HFF-Myc (cell line): ENCODE measurements at regions not wholly inside any gene's neighbourhood (a gene's known extent, or its start where the extent isn't known, plus 50 kb on each side); places are given as distances from the start of the nearest gene placed in this dataset.

Experiments
- DNase-seq: peaks from one replicate; pipeline ENCODE4 v3.0.0-alpha.2; 2011; ENCODE audit warnings: low read depth; ENCODE audit errors: extremely low read depth
- H3K4me3 ChIP-seq: replicated peaks from 2 replicates; pipeline ENCODE4 v1.5.1; 2011; ENCODE audit warnings: low read depth, mild to moderate bottlenecking, control low read depth, low read length
- TF ChIP-seq, protein P1 (sequence below): IDR thresholded peaks from 2 replicates; pipeline ENCODE4 v1.5.1; 2012; ENCODE audit warnings: mild to moderate bottlenecking, low read depth, low read length, control low read depth; ENCODE audit errors: missing control alignments

DNA sequence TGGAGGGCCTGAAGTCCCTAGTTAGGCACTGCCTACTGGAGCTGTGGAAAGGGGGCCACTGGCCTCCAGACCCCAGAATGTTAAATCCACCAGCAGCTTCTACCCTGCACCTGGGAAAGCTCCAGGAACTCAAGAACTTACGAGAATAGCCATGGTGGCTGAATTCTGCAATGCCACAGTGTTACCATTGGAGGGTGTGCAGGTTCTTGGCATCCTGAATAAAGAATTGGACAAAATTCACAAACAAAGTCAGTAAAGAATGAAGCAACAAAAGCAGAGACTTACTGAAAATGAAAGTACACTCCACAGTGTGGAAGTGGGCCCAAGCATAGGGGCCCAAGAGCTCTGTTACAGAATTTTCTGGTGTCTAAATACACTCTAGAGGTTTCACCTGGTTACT lies 107.0 kb downstream of the PRDM9 start:
- no peak overlapping the region for H3K4me3 ChIP-seq
- TF ChIP-seq, protein P1, sequence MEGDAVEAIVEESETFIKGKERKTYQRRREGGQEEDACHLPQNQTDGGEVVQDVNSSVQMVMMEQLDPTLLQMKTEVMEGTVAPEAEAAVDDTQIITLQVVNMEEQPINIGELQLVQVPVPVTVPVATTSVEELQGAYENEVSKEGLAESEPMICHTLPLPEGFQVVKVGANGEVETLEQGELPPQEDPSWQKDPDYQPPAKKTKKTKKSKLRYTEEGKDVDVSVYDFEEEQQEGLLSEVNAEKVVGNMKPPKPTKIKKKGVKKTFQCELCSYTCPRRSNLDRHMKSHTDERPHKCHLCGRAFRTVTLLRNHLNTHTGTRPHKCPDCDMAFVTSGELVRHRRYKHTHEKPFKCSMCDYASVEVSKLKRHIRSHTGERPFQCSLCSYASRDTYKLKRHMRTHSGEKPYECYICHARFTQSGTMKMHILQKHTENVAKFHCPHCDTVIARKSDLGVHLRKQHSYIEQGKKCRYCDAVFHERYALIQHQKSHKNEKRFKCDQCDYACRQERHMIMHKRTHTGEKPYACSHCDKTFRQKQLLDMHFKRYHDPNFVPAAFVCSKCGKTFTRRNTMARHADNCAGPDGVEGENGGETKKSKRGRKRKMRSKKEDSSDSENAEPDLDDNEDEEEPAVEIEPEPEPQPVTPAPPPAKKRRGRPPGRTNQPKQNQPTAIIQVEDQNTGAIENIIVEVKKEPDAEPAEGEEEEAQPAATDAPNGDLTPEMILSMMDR, result no peak
- DNase-seq, result no peak

DNA sequence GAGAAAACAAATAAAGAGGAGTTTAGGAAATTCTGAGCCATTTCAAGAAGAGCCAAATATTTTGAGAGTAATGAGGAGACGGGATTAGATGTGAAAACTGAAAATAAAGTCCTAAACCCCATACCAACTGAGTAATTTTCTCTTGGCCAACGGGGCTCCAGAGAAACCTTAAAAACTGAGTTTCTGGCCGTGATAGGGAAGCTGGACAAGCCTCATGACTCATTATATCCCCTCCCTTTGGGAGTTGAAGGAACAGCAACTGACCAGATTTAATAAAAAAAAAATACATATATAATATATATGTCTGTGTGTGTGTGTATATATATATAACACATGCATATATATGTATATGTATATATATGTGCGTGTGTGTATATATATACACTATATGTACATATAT lies 119.6 kb downstream of the PRDM9 start:
- H3K4me3 ChIP-seq, result no peak overlapping the region
- TF ChIP-seq, protein P1, result no peak
- DNase-seq, result no peak

DNA sequence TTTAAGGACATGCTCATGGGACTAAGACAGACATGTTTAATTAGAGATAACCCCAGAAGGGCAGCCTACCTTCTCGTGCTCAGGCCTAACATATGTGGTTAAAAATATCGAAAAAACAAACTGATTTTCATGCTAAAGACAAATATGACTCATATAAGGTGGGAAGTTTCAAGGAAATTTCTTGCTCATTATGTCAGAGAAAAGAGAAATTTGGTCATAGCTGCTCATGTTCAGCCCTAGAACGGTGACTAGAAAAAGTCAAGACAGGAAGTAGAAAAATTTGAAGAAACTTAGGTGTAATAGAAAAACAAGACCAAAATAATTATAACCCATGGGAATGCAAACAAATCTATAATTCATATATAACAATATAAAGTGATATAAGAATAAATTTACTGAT lies 120.6 kb downstream of the PRDM9 start:
- H3K4me3 ChIP-seq, result no peak overlapping the region
- TF ChIP-seq, protein P1, result no peak
- DNase-seq, result no peak

DNA sequence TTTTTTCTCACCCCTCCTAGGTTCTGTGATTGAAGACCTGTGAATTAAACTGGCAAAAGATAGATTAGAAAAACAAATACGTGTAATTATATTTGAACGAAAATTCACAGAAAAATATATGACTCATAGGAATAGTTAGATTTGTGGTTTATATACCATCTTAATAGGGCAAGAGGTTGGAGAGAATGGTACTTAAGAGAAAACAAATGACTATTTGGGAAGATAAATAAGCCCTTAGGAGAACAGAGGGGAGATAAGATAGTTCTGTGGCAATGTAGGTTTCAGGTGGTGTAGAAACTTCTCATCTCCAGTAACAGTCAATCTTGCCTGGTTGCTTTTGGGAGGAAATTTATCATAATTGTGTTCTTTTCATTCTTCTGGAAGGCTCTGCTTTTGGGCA lies 122.0 kb downstream of the PRDM9 start:
- DNase-seq, result no peak
- TF ChIP-seq, protein P1, result no peak
- H3K4me3 ChIP-seq, result no peak overlapping the region

DNA sequence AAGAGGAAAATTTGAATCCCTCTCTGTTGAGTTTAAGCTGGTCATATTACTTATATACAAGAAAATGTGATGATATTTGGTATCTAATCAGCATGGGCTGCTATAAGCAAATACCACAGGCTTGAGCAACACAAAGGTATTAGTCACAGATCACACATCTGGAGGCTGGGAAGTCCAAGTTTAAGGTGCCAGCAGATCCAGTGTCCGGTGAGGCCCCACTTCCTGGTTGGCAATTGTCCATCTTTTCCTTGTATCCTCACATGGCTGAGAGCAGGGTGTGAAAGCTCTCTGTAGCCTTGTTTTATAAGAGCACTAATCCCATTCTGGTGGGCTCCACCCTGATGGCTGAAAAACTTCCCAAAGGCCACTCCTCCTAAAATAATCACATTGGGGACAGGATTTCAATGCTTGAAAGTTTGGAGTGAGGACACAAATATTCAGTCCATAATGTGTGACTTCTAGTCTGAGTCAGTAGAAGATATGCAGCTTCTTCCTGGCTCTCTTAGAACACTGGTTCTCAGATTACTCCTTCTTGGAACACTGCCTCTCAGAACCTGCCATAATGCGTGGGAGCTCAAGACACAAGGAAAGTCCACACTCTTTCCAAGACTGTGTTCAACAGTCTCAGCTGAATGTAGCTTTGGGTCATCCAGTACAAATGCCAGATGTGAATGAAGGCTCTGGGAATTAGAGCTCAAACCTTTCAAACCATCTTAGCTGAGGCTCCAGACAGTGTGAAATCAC lies 124.1 kb downstream of the PRDM9 start:
- no peak overlapping the region for H3K4me3 ChIP-seq
- no peak for DNase-seq
- TF ChIP-seq, protein P1, result no peak

DNA sequence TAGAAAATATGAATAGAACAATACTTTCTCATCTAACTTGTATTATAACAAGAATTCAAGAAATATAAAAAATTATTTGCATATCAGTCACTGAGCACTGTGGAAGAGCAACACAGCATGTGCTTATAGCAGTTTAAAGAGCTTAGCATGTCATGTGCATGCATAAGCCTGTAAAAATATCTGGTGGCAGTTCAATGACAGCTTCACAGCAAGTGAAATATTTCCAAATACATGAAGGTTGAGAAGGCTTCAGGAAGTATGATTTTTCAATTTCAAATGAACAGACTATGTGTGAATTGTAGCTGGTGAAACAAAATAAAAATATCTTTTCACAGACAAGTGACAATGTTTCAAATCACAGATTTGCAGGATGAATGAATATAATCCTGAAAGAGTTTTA lies 128.5 kb downstream of the PRDM9 start:
- no peak for DNase-seq
- TF ChIP-seq, protein P1, result no peak

DNA sequence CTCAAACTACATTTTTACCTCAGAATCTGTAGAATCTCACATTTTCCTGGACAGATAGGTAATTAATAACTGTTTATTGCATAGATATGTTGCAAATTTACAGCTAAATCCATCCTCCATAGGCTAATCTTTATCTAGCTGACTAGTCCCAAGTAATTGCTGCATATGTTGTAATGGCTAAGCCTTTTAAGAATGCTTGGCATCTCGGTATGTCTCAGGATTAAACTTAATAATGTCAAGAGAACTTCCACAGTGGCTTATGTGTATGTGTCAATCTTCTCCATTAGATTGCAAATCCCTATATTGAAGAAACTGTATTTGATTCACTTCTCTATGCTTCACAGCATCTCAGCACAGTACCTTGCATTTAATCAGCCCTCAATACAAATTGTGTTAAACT lies 131.9 kb downstream of the PRDM9 start:
- no peak overlapping the region for H3K4me3 ChIP-seq

More for the DNA sequence above, 128.5 kb downstream of the PRDM9 start:
- H3K4me3 ChIP-seq, result no peak overlapping the region

More for the DNA sequence above, 131.9 kb downstream of the PRDM9 start:
- DNase-seq, result no peak
- TF ChIP-seq, protein P1, result no peak
